ENCODE measurements at regions not wholly inside any gene's neighbourhood (a gene's known extent, or its start where the extent isn't known, plus 50 kb on each side); places are given as distances from the start of the nearest gene placed in this dataset.

GRCh38 chr17:79669861-79670260 lies 59.0 kb upstream of the RBFOX3 start (continued):
- TF ChIP-seq AR (CRISPR knock-in tag; IDR thresholded peaks at IDR 0.05) (no peak), CDX4 (CRISPR knock-in tag; IDR thresholded peaks at IDR 0.05; ENCODE audit: borderline replicate concordance) (no peak), USF1 (CRISPR knock-in tag; IDR thresholded peaks at IDR 0.05) (no peak), PRDM15 (CRISPR knock-in tag; IDR thresholded peaks at IDR 0.05) (no peak), ZNF232 (CRISPR knock-in tag; IDR thresholded peaks at IDR 0.05) (no peak), TEAD1 (CRISPR knock-in tag; IDR thresholded peaks at IDR 0.05) (no peak), ESRRA (CRISPR knock-in tag; IDR thresholded peaks at IDR 0.05; ENCODE audit: borderline replicate concordance) (no peak), USF2 (CRISPR knock-in tag; IDR thresholded peaks at IDR 0.05) (no peak), FOXP4 (CRISPR knock-in tag; IDR thresholded peaks at IDR 0.05) (no peak), PRRX2 (CRISPR knock-in tag; IDR thresholded peaks at IDR 0.05) (no peak), FOXK1 (CRISPR knock-in tag; IDR thresholded peaks at IDR 0.05) (no peak), IRF1 (CRISPR knock-in tag; IDR thresholded peaks at IDR 0.05) (no peak), ZNF263 (CRISPR knock-in tag; IDR thresholded peaks at IDR 0.05; ENCODE audit: low read depth) (no peak), ZNF396 (CRISPR knock-in tag; IDR thresholded peaks at IDR 0.05; ENCODE audit: borderline replicate concordance) (no peak)

All from WTC11 (cell line).